ENCODE measurements at regions not wholly inside any gene's neighbourhood (a gene's known extent, or its start where the extent isn't known, plus 50 kb on each side); places are given as distances from the start of the nearest gene placed in this dataset.
"Not testable (repeated sequence)": the region's sequence is repeated elsewhere in the genome, so short reads cannot be mapped to it uniquely, and the experiment has no call there.

GRCh38 chr2:132273585-132273984 lies 111.8 kb upstream of the ANKRD30BL start:
- FAIRE-seq = not testable (repeated sequence)

- FAIRE-seq = no peak
Observed at GRCh38 chr2:132274000-132274399, 112.2 kb upstream of the ANKRD30BL start.

GRCh38 chr2:132275396-132275795 lies 113.6 kb upstream of the ANKRD30BL start:
- no peak for FAIRE-seq

GRCh38 chr2:132276571-132276981 lies 114.8 kb upstream of the ANKRD30BL start:
- FAIRE-seq = no peak

GRCh38 chr2:132278267-132278666 lies 116.5 kb upstream of the ANKRD30BL start:
- no peak for FAIRE-seq

- FAIRE-seq = no peak
Observed at GRCh38 chr2:132279344-132279743, 117.6 kb upstream of the ANKRD30BL start.

- FAIRE-seq = no peak
Observed at GRCh38 chr2:132279930-132280615, 118.3 kb upstream of the ANKRD30BL start.

GRCh38 chr2:132280912-132281311 lies 119.2 kb upstream of the ANKRD30BL start:
- no peak for FAIRE-seq

- FAIRE-seq = not testable (repeated sequence)
Observed at GRCh38 chr2:132282104-132282503, 120.4 kb upstream of the ANKRD30BL start.

- no peak for FAIRE-seq
Observed at GRCh38 chr2:132282911-132283310, 121.2 kb upstream of the ANKRD30BL start.

- not testable (repeated sequence) for FAIRE-seq
Observed at GRCh38 chr2:132286289-132286911, 124.6 kb upstream of the ANKRD30BL start.

- FAIRE-seq = not testable (repeated sequence)
Observed at GRCh38 chr2:132287910-132288309, 126.2 kb upstream of the ANKRD30BL start.

- FAIRE-seq = not testable (repeated sequence)
Observed at GRCh38 chr2:132289138-132289537, 127.4 kb upstream of the ANKRD30BL start.

GRCh38 chr2:132289812-132290211 lies 126.8 kb upstream of the GPR39 start:
- FAIRE-seq = not testable (repeated sequence)

GRCh38 chr2:132300592-132301378 lies 115.8 kb upstream of the GPR39 start:
- FAIRE-seq = peak; percentile 73

GRCh38 chr2:132304661-132305380 lies 111.8 kb upstream of the GPR39 start:
- not testable (repeated sequence) for FAIRE-seq

GRCh38 chr2:132307613-132308198 lies 108.9 kb upstream of the GPR39 start:
- FAIRE-seq = not testable (repeated sequence)

GRCh38 chr2:132309203-132309602 lies 107.4 kb upstream of the GPR39 start:
- FAIRE-seq = not testable (repeated sequence)

- FAIRE-seq = not testable (repeated sequence)
Observed at GRCh38 chr2:132315546-132315945, 101.1 kb upstream of the GPR39 start.

- not testable (repeated sequence) for FAIRE-seq
Observed at GRCh38 chr2:132317026-132317680, 99.5 kb upstream of the GPR39 start.

- FAIRE-seq = not testable (repeated sequence)
Observed at GRCh38 chr2:132318481-132318880, 98.1 kb upstream of the GPR39 start.

- not testable (repeated sequence) for FAIRE-seq
Observed at GRCh38 chr2:132324005-132324404, 92.6 kb upstream of the GPR39 start.
